ENCODE measurements at regions not wholly inside any gene's neighbourhood (a gene's known extent, or its start where the extent isn't known, plus 50 kb on each side); places are given as distances from the start of the nearest gene placed in this dataset.

DNA sequence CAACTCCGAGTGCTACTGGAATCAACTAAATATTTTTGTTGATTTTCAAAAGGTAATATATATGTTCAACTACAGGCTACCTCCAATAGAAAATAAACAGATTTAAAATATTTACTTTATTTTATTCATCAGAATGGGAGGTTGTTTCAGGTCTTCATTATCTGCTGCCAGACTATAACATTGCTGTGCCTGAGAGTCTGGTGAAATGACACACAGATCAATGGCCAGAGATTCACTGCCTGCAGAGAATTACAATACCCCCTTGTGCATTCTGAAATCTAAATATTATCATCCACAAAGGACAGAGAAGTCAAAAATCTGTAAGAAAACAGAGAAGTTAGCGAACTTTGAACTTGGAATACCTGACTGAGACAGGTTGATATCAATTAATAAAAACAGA is 667.8 kb upstream of the GJE1 start:
- TF ChIP-seq CTCF (IDR thresholded peaks at IDR 0.05) (no peak), POLR2A (IDR thresholded peaks at IDR 0.05) (no peak)

All from heart left ventricle (tissue), 13 donors.